GM18520 (cell line): ENCODE measurements at regions not wholly inside any gene's neighbourhood (a gene's known extent, or its start where the extent isn't known, plus 50 kb on each side); places are given as distances from the start of the nearest gene placed in this dataset.

Experiments used
- ATAC-seq: cut with Tn5 transposase; IDR thresholded peaks from one replicate; pipeline ENCODE4 v1.9.1; 2021; ENCODE audit not compliant: unreplicated experiment

- no peak for ATAC-seq
Measured at GRCh38 chr2:59706729-59707128, 846.7 kb downstream of the BCL11A start.

DNA sequence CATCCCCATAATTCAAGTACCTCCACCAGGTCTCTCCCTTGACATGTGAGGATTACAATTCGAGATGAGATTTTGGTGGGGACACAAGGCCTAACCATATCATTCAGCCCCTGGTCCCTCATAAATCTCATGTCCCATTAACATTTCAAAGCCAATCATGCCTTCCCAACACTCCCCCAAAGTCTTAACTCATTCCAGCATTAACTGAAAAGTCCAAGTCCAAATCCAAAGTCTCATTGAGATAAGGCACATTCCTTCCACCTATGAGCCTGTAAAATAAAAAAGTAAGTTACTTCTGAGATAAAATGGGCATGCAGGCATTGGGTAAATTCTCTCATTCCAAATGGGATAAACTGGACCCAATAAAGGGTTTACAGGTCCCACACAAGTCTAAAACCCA lies 849.7 kb downstream of the BCL11A start:
- ATAC-seq, result no peak

DNA sequence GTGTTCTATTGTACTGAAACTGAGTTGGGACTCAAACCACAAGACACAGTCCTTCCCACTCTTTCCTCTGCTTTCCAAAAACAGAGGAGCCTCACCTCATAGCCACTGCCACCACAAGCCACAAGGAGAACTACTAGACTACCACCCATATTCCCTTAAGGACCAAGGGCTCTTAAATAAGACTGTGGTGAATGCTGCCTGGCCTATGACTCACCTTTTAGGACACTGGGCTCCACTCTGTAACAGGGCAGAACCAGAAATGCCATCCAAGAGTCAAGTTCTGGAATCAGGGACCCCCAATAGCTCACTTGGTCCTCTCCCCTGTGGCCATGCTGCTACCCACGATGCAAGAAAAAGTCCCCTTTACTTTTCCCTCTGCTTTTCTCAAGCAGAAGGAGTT lies 851.4 kb downstream of the BCL11A start:
- no peak for ATAC-seq

- no peak for ATAC-seq
Measured at GRCh38 chr2:59701271-59701994, 852.0 kb downstream of the BCL11A start.

- ATAC-seq, result no peak
Measured at GRCh38 chr2:59694176-59694575, 859.3 kb downstream of the BCL11A start.

DNA sequence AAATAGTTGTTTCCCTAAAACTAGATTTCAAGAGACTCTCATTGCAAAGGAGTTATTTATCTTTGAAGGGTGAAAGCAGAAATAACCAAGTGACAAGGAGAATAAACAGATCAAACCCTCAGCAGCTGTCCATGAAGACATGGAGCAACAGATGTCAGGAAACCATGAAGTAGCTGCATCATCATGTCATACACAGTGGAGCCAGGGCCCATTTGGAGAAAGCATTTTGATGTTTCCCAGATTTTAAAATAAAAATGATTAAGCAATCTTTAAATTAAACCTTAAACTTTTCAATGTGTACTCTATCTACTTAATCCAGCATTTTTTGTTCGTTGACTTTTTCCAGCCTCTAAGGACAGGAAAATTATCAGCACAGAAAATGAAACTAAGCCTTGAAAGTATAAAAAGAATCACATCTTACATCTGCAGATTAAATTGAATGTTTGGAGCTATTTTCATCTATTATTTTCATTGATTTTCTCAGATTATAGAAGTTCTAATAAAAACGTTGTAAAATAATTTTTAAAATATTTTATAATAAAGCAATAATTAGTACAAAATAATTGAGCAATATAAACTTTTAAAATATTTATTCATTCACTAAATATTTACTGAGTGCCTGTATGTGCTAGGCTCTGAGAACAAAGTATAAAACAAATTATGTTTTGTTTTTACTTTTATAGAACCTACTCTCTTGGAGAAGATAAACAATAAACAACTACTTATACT lies 860.1 kb downstream of the BCL11A start:
- ATAC-seq, result no peak

DNA sequence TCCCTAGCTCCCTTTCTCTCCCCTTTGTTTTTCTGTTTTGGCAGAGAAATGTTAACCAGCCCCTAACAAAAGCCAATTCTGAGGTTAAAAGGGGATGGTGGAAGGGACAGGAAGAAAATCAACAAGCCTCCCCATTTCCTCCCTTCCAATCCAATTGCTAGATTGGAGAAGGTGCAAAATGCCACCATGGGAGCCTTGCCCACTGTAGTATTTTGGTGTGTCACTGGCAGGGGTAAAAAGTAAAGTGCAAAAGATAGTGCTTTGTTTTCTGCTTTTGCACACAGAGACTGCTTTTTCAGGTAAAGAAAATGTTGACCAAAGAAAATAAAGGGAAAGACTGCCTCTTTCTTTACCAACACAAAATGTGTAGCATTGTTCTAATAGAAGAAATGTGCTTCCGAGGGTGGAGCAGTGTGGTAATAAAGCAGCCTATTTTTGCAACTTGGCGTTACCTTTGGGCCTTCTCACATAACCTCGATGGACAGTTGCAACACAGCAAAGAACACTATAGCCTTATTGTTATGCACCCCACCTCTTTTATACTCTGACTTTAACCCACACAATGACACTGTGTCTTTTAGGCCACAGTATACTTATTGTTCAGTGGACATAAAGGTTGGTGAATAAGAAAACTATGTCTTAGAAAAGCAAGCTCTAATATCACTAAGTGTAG lies 861.8 kb downstream of the BCL11A start:
- no peak for ATAC-seq

GRCh38 chr2:59690849-59691248 lies 862.6 kb downstream of the BCL11A start:
- ATAC-seq, result no peak

DNA sequence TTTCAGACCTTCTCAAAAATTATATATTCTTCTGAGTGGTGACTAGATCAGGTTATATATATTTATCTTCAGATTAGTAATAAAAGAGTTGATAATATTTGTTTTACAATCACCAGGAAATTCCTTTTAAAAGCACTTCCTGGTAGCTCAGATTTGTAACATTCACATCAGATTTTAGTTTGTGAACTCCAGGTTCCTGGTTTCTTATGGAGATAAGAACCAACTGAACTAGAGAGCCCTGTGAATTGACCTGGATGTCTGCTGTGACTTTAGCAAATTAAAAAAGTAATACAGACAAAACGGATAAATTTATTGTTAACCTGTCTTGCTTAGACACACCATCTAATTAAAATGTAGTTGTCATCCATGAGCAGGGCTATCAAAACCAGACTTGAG lies 868.7 kb downstream of the BCL11A start:
- no peak for ATAC-seq

- no peak for ATAC-seq
Measured at GRCh38 chr2:59684116-59684770, 869.2 kb downstream of the BCL11A start.

GRCh38 chr2:59680863-59681262 lies 872.6 kb downstream of the BCL11A start:
- no peak for ATAC-seq

GRCh38 chr2:59677158-59677557 lies 876.3 kb downstream of the BCL11A start:
- no peak for ATAC-seq

DNA sequence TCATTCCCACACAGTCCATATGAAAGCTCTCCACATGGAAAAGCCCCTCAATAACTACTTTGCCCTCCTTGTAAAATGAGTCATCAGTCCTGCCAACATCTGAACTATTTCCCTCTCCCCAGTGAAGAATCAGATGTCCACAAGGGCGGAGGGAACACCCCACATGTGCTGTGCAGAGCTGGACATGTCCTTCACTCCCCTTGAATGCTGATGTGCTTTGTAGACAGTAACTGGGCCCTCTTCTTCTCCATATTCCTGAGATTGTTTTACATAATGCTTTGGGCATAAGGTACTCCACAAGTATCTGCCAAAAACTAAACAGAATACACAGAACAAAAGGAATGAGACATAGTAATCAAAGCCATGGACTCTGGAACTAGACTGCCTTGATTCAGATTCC lies 879.4 kb downstream of the BCL11A start:
- ATAC-seq, result no peak

DNA sequence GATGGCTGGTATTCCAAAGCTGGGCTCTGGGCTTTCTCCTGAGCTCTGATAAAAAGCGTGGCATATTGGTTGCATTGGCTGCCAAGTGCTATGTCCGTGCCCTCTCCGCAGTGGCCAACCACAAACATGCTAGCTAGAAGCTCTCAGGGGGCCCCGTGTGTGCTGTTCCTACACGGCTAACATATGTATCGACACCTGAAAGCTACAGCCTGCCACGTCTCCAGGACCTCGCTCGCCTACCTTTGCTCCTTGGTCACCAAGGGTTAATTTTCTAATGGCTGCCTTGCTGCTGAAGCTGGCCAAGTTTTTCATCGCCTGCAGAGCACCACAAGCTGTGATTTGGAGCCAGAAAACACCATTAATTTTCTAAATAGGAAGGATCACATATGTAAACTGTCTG lies 888.4 kb downstream of the BCL11A start:
- ATAC-seq, result no peak

GRCh38 chr2:59662127-59662861 lies 891.2 kb downstream of the BCL11A start:
- no peak for ATAC-seq

DNA sequence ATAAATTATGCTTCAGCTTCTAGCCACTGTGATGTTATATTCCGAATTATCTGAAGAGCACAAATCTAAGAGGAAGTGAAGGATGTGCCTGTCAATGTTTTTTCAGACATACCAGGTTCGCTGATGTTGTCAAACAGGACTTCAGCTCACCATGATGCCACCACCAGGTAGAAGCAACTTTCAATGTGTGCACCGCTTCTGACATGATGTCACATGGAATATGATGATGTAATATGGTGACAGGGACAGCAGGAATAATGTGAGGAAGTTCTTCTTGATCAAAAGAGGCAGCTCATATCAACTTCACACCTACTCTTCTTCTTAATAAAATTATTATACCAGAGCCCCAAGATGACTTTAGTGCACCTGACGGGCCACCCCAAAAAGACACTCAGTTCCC lies 893.2 kb downstream of the BCL11A start:
- no peak for ATAC-seq

- ATAC-seq, result no peak
Measured at GRCh38 chr2:59658906-59659635, 894.4 kb downstream of the BCL11A start.

DNA sequence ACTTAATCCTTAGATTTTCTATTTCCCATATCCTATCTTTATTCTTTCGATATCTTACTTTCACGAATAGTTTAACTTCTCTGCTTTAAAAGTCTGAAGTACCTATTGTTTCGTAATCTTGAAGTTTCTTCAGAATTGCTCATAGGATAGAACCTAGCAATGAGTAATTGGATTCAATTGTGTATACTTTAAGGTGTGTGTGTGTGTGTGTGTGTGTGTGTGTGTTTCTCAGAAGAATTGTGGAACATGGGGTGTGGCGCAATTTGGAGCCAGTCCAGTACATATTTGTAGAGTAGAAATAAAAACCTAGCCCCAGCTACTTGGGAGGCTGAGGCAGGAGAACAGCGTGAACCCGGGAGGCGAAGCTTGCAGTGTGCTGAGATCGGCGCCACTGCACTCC lies 897.6 kb downstream of the BCL11A start:
- ATAC-seq, result no peak

DNA sequence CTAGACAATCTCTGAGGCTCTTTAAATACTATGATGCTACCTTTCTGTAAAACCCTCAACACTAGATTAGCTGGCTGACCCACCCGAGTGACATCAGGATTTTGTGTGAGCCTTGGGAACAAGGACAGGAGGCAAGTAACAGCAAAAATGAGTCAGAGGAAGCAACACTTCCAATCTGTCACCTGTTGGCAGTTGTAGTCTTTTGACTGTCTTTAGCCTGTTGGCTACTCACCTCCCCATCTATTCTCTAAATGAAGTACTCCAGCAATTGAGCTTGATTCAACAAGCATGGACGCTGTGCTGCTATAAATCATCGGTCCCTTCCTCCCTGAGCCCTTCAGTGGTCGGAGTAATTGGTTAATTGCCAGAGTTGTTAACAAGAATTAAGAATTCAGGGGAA lies 898.7 kb downstream of the BCL11A start:
- ATAC-seq, result no peak

- ATAC-seq, result no peak
Measured at GRCh38 chr2:59653164-59653563, 900.3 kb downstream of the BCL11A start.
